ENCODE measurements at regions not wholly inside any gene's neighbourhood (a gene's known extent, or its start where the extent isn't known, plus 50 kb on each side); places are given as distances from the start of the nearest gene placed in this dataset.

GRCh38 chr5:2181557-2181956 lies 298.8 kb upstream of the IRX4 start:
- TF ChIP-seq CTCF (IDR thresholded peaks at IDR 0.05) (no peak), ZFX (IDR thresholded peaks at IDR 0.05; ENCODE audit: borderline replicate concordance) (no peak)
